ENCODE measurements at regions not wholly inside any gene's neighbourhood (a gene's known extent, or its start where the extent isn't known, plus 50 kb on each side); places are given as distances from the start of the nearest gene placed in this dataset.

- intact Hi-C loops (cut with micrococcal nuclease) = no loop called here
- ChIA-PET POLR2A (no interaction called here), CTCF (no interaction called here), RAD21 (ENCODE audit: low non-redundant PET in 1 of 2, low total read pairs in 2 of 2, uncharacterized antibody in 2 of 2, unreplicated experiment in 2 of 2) (no interaction called here)
- Histone ChIP-seq H3K27me3 (ENCODE audit: insufficient read depth, low read length) (peaks cover 52% of the 10 kb centered on the region), H4K20me1 (ENCODE audit: insufficient read depth) (no peaks in the 10 kb centered on the region), H3K79me2 (ENCODE audit: insufficient read depth, low read length) (no peaks in the 10 kb centered on the region), H3K4me2 (ENCODE audit: low read length) (no peak overlapping the region), H3K36me3 (ENCODE audit: control insufficient read depth in 1 of 2, insufficient read depth in 2 of 2, low read length in 2 of 2) (no peaks in the 10 kb centered on the region), H3K27ac (ENCODE audit: low read depth, low read length) (no peak overlapping the region), H3K4me1 (ENCODE audit: control insufficient read depth in 1 of 2, insufficient read depth in 2 of 2, low read length in 2 of 2) (no peaks in the 10 kb centered on the region), H3K4me3 (replicated peaks in 1 of 2; ENCODE audit: low read depth in 1 of 2, low read length in 2 of 2) (no peak overlapping the region), H2AFZ (ENCODE audit: low read depth, low read length, poor library complexity, severe bottlenecking) (no peak overlapping the region), H3K9me3 (ENCODE audit: control insufficient read depth in 1 of 2, insufficient read depth in 1 of 2, low read depth in 1 of 2, low read length in 2 of 2) (no peaks in the 10 kb centered on the region), H3K9me2 (ENCODE audit: insufficient read depth) (no peaks in the 10 kb centered on the region), H3K9ac (ENCODE audit: low read length) (no peak overlapping the region)
- ATAC-seq = no peak
- no peak for TF ChIP-seq ZFX (IDR thresholded peaks at IDR 0.05)
- TF ChIP-seq MAX (IDR thresholded peaks at IDR 0.05) = no peak
- no peak for TF ChIP-seq CEBPB (IDR thresholded peaks at IDR 0.05; ENCODE audit: low read depth)
- no peak for TF ChIP-seq TCF7L2 (IDR thresholded peaks at IDR 0.05; ENCODE audit: borderline replicate concordance, extremely low read depth, insufficient read depth, insufficient read length)
- no peak for TF ChIP-seq POLR2AphosphoS5 (IDR thresholded peaks at IDR 0.05; ENCODE audit: low read depth, low read length)
- no peak for TF ChIP-seq CBX3 (IDR thresholded peaks at IDR 0.05; ENCODE audit: low read depth)
- no peak for TF ChIP-seq ZNF274 (IDR thresholded peaks at IDR 0.05; ENCODE audit: low read depth, low read length)
- TF ChIP-seq, protein P1, sequence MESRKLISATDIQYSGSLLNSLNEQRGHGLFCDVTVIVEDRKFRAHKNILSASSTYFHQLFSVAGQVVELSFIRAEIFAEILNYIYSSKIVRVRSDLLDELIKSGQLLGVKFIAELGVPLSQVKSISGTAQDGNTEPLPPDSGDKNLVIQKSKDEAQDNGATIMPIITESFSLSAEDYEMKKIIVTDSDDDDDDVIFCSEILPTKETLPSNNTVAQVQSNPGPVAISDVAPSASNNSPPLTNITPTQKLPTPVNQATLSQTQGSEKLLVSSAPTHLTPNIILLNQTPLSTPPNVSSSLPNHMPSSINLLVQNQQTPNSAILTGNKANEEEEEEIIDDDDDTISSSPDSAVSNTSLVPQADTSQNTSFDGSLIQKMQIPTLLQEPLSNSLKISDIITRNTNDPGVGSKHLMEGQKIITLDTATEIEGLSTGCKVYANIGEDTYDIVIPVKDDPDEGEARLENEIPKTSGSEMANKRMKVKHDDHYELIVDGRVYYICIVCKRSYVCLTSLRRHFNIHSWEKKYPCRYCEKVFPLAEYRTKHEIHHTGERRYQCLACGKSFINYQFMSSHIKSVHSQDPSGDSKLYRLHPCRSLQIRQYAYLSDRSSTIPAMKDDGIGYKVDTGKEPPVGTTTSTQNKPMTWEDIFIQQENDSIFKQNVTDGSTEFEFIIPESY (IDR thresholded peaks at IDR 0.05; ENCODE audit: extremely low read depth, insufficient replicate concordance, low read length) = no peak
- TF ChIP-seq JUND (IDR thresholded peaks at IDR 0.05) = no peak
- no peak for TF ChIP-seq EZH2 (IDR thresholded peaks at IDR 0.05)
- TF ChIP-seq POLR2A (IDR thresholded peaks at IDR 0.05; ENCODE audit: borderline replicate concordance, extremely low read depth, insufficient read depth, insufficient read length) = no peak
- TF ChIP-seq SIN3A (IDR thresholded peaks at IDR 0.05; ENCODE audit: low read depth) = no peak
- no peak for TF ChIP-seq REST (IDR thresholded peaks at IDR 0.05; ENCODE audit: low read depth)
- no peak for TF ChIP-seq CTCF (IDR thresholded peaks at IDR 0.05 in 2 of 3, conservative IDR thresholded peaks at IDR 0.05 in 1 of 3; ENCODE audit: borderline replicate concordance in 1 of 3, insufficient read depth in 1 of 3, low read depth in 2 of 3, low read length in 2 of 3)
- TF ChIP-seq EGR1 (IDR thresholded peaks at IDR 0.05; ENCODE audit: low read depth) = no peak
- no peak for TF ChIP-seq YY1 (IDR thresholded peaks at IDR 0.05; ENCODE audit: extremely low read depth, insufficient replicate concordance, low read depth, low read length)
- no peak for TF ChIP-seq EZH2phosphoT487 (IDR thresholded peaks at IDR 0.05; ENCODE audit: borderline replicate concordance)
- no peak for TF ChIP-seq SP1 (IDR thresholded peaks at IDR 0.05; ENCODE audit: low read depth)
- no TSS peak for BruUV-seq (replicated peaks)
- no peak for DNase-seq (ENCODE audit: low read depth, low spot score)
These were observed 191.1 kb upstream of the NFIA start for GRCh38 chr1:60891281-60891680.

Data from HCT116 (cell line).